OCI-LY7 (cell line): ENCODE measurements at regions not wholly inside any gene's neighbourhood (a gene's known extent, or its start where the extent isn't known, plus 50 kb on each side); places are given as distances from the start of the nearest gene placed in this dataset.

Experiments
- BruUV-seq: library from RNA; stranded (reverse); fragments of 400-500 nt; replicated peaks from 2 replicates; lab custom pipeline; 2021; lab: Mats Ljungman, UMichigan
- CTCF ChIA-PET: fragments of 300-600 bp; sonication (Branson Sonifier 250); formaldehyde crosslinking; loops from one replicate; lab custom pipeline; 2022; ENCODE audit warnings: antibody characterized with exemption; ENCODE audit not compliant: unreplicated experiment; lab: Charles Lee
- POLR2A ChIA-PET: fragments of 300-600 bp; sonication (Branson Sonifier 250); formaldehyde crosslinking; loops from one replicate; lab custom pipeline; 2022; ENCODE audit warnings: antibody characterized with exemption; lab: Charles Lee
- DNase-seq: peaks from one replicate; pipeline ENCODE4 v3.0.0-alpha.2; 2015; ENCODE audit warnings: low spot score
- H2AFZ ChIP-seq: fragments of 200-600 bp; sonication (generic), shearing (Covaris generic); 2 replicates; pipeline ENCODE4 v1.6.1; 2014; ENCODE audit warnings: mild to moderate bottlenecking, antibody characterized with exemption, low read length, moderate library complexity
- H3K27ac ChIP-seq: fragments of 200-600 bp; sonication (generic); 2 replicates; pipeline ENCODE4 v1.5.1; 2014; ENCODE audit warnings: mixed run types, low read depth, mild to moderate bottlenecking, moderate library complexity, low read length, inconsistent platforms; ENCODE audit not compliant: poor library complexity, severe bottlenecking
- H3K36me3 ChIP-seq: fragments of 200-600 bp; sonication (generic); 2 replicates; pipeline ENCODE4 v1.6.1; 2014; ENCODE audit warnings: mild to moderate bottlenecking, antibody characterized with exemption, low read length, moderate library complexity, mixed read lengths; ENCODE audit not compliant: insufficient read depth
- H3K4me1 ChIP-seq: fragments of 200-600 bp; sonication (generic); 2 replicates; pipeline ENCODE4 v1.5.1; 2014; ENCODE audit warnings: mild to moderate bottlenecking, low read length; ENCODE audit not compliant: insufficient read depth, poor library complexity, severe bottlenecking
- H3K4me2 ChIP-seq: fragments of 200-600 bp; sonication (generic); 2 replicates; pipeline ENCODE4 v1.6.1; 2014; ENCODE audit warnings: mild to moderate bottlenecking, low read length
- H3K4me3 ChIP-seq: fragments of 200-600 bp; sonication (generic); 2 replicates; pipeline ENCODE4 v1.5.1; 2014; ENCODE audit warnings: mild to moderate bottlenecking, low read depth, low read length; ENCODE audit not compliant: poor library complexity, severe bottlenecking
- H3K79me2 ChIP-seq: fragments of 200-600 bp; sonication (generic); 2 replicates; pipeline ENCODE4 v1.6.1; 2016; ENCODE audit warnings: low read depth, mild to moderate bottlenecking, low read length, moderate library complexity, mixed read lengths; ENCODE audit not compliant: insufficient read depth
- H3K9me2 ChIP-seq: fragments of 200-600 bp; sonication (generic); 2 replicates; pipeline ENCODE4 v1.6.1; 2016; ENCODE audit warnings: mild to moderate bottlenecking, low read length, mixed read lengths; ENCODE audit not compliant: insufficient read depth
- H3K9me3 ChIP-seq: fragments of 200-600 bp; sonication (generic); 2 replicates; pipeline ENCODE4 v1.6.1; 2014; ENCODE audit warnings: mild to moderate bottlenecking, mixed run types, low read length, mixed read lengths
- H4K20me1 ChIP-seq: fragments of 200-600 bp; sonication (generic); 2 replicates; pipeline ENCODE4 v1.6.1; 2014; ENCODE audit warnings: mild to moderate bottlenecking, antibody characterized with exemption, low read length, moderate library complexity, mixed read lengths; ENCODE audit not compliant: insufficient read depth
- EZH2phosphoT487 ChIP-seq: fragments of 200-600 bp; sonication (generic); IDR thresholded peaks from 2 replicates; pipeline ENCODE4 v1.6.1; 2018; ENCODE audit warnings: low read depth, borderline replicate concordance, mild to moderate bottlenecking, mixed run types, antibody characterized with exemption, low read length, moderate library complexity, mixed read lengths
- intact Hi-C: fragments of 100-400 bp; cut with micrococcal nuclease; formaldehyde crosslinking; loops from one replicate; pipeline ENCODE4 v1.10.0; 2022; ENCODE audit not compliant: unreplicated experiment
- TF ChIP-seq, protein P1 (sequence below): fragments of 200-600 bp; sonication (generic); conservative IDR thresholded peaks from 2 replicates; pipeline ENCODE4 v1.5.1; 2014; ENCODE audit warnings: mild to moderate bottlenecking, antibody characterized with exemption, low read length, moderate library complexity, mixed read lengths

DNA sequence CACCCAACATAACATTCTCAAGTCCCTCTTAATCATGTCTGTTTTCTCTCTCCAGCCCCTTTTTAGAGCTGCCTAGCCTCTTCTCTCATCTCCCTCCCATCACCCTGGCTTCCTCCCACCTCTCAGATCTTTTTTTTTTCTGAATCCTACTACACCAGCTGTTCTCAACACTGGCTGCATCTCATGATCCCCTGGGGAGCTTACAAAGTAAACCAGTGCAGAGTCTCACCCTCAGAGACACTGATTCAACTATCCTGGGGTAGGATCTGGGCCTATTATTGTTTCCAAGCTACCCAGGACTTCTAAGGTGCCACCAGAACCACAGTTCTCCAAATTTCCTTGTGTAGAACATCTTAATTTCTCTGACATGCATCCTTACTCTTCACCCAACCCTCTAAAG, 50.3 kb upstream of the ACAN start:
- BruUV-seq, result no TSS peak
- Histone ChIP-seq H3K79me2 (no peaks in the 10 kb centered on the region), H3K9me3 (no peaks in the 10 kb centered on the region), H2AFZ (no peak overlapping the region), H3K4me1 (no peaks in the 10 kb centered on the region), H3K9me2 (no peaks in the 10 kb centered on the region), H4K20me1 (no peaks in the 10 kb centered on the region), H3K36me3 (no peaks in the 10 kb centered on the region), H3K4me3 (no peak overlapping the region), H3K27ac (no peak overlapping the region), H3K4me2 (no peak overlapping the region)
- CTCF ChIA-PET, result no interaction called here
- POLR2A ChIA-PET, result interaction anchor here (0.6 kb wide), 2 partner anchors 129 to 1575 kb away, joined by 3 read pairs; no protein-coding TSS in a partner anchor
- no peak for DNase-seq
- intact Hi-C loops, result no loop called here
- TF ChIP-seq EZH2phosphoT487, result no peak
- TF ChIP-seq, protein P1, sequence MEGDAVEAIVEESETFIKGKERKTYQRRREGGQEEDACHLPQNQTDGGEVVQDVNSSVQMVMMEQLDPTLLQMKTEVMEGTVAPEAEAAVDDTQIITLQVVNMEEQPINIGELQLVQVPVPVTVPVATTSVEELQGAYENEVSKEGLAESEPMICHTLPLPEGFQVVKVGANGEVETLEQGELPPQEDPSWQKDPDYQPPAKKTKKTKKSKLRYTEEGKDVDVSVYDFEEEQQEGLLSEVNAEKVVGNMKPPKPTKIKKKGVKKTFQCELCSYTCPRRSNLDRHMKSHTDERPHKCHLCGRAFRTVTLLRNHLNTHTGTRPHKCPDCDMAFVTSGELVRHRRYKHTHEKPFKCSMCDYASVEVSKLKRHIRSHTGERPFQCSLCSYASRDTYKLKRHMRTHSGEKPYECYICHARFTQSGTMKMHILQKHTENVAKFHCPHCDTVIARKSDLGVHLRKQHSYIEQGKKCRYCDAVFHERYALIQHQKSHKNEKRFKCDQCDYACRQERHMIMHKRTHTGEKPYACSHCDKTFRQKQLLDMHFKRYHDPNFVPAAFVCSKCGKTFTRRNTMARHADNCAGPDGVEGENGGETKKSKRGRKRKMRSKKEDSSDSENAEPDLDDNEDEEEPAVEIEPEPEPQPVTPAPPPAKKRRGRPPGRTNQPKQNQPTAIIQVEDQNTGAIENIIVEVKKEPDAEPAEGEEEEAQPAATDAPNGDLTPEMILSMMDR, result no peak
